H1 (cell line): ENCODE measurements at regions not wholly inside any gene's neighbourhood (a gene's known extent, or its start where the extent isn't known, plus 50 kb on each side); places are given as distances from the start of the nearest gene placed in this dataset.

Source experiments
- CTCF ChIA-PET: fragments of 300-600 bp; sonication (Branson Sonifier 250); formaldehyde crosslinking; loops from one replicate; lab custom pipeline; 2021; ENCODE audit not compliant: partially characterized antibody; lab: Charles Lee
- POLR2A ChIA-PET: fragments of 300-600 bp; sonication (Branson Sonifier 250); formaldehyde crosslinking; loops from one replicate; lab custom pipeline; 2021; ENCODE audit warnings: inconsistent platforms; ENCODE audit not compliant: partially characterized antibody; lab: Charles Lee
- DNase-seq, 2 experiments: peaks; one replicate each; pipeline versions ENCODE4 v3.0.0 to v3.0.0-alpha.2; 2010 to 2022; ENCODE audit warnings: low spot score in 2 of 2, low read depth in 1 of 2, mixed read lengths in 1 of 2
- FAIRE-seq: peaks from 2 replicates; lab custom pipeline; 2011; peaks lifted over from hg19 to GRCh38; lab: Jason Lieb, UNC
- H2AFZ ChIP-seq: 2 replicates; pipeline ENCODE4 v1.8.1; 2012; ENCODE audit warnings: low read length, inconsistent platforms
- H2AK5ac ChIP-seq: 2 replicates; pipeline ENCODE4 v1.6.1; 2013; ENCODE audit warnings: low read depth, low read length
- H2BK120ac ChIP-seq: replicated peaks from 2 replicates; pipeline ENCODE3; 2013; ENCODE audit warnings: low read depth, low read length, inconsistent platforms
- H2BK12ac ChIP-seq: 2 replicates; pipeline ENCODE4 v1.6.1; 2013; ENCODE audit warnings: low read depth, low read length
- H2BK15ac ChIP-seq: 2 replicates; pipeline ENCODE4 v1.6.1; 2013; ENCODE audit warnings: low read length
- H2BK20ac ChIP-seq: 2 replicates; pipeline ENCODE4 v1.6.1; 2013; ENCODE audit warnings: low read length
- H2BK5ac ChIP-seq: 2 replicates; pipeline ENCODE4 v1.6.1; 2013; ENCODE audit warnings: low read depth, low read length
- H3K14ac ChIP-seq: 2 replicates; pipeline ENCODE4 v1.6.1; 2013; ENCODE audit warnings: inconsistent platforms; ENCODE audit not compliant: insufficient read length
- H3K18ac ChIP-seq: 2 replicates; pipeline ENCODE4 v1.6.1; 2013; ENCODE audit warnings: low read length; ENCODE audit errors: extremely low read depth
- H3K23ac ChIP-seq: 2 replicates; pipeline ENCODE4 v1.6.1; 2013; ENCODE audit warnings: inconsistent platforms; ENCODE audit not compliant: insufficient read length
- H3K23me2 ChIP-seq: 2 replicates; pipeline ENCODE4 v1.6.1; 2013; ENCODE audit warnings: low read depth, low read length
- H3K27ac ChIP-seq: 2 replicates; pipeline ENCODE4 v1.6.1; 2011; ENCODE audit warnings: low read depth, low read length, inconsistent platforms
- H3K27me3 ChIP-seq, 4 experiments: replicated peaks in 1 of 4; 1 replicate in 1 of 4; 2 replicates in 3 of 4; pipeline versions ENCODE4 v1.6.1 to v1.8.1; 2011 to 2013; ENCODE audit warnings: low read length in 3 of 4, mild to moderate bottlenecking in 3 of 4, inconsistent platforms in 2 of 4, mixed read lengths in 2 of 4, moderate library complexity in 1 of 4; ENCODE audit not compliant: control insufficient read depth in 3 of 4, insufficient read depth in 3 of 4; ENCODE audit errors: extremely low read depth in 1 of 4
- H3K36me3 ChIP-seq, 4 experiments: 2 replicates each; pipeline versions ENCODE4 v1.6.1 to v1.8.1; 2011 to 2013; ENCODE audit warnings: mild to moderate bottlenecking in 4 of 4, low read length in 3 of 4, moderate library complexity in 2 of 4, control low read depth in 1 of 4, inconsistent platforms in 1 of 4; ENCODE audit not compliant: insufficient read depth in 4 of 4, control insufficient read depth in 2 of 4
- H3K4ac ChIP-seq: replicated peaks from 2 replicates; pipeline ENCODE3; 2013; ENCODE audit warnings: low read length, low read depth, mixed read lengths, inconsistent platforms; ENCODE audit not compliant: insufficient read length
- H3K4me1 ChIP-seq, 4 experiments: replicated peaks in 1 of 4; 1 replicate in 1 of 4; 2 replicates in 3 of 4; pipeline versions ENCODE4 v1.6.1 to v1.8.1; 2011 to 2013; ENCODE audit warnings: low read length in 3 of 4, inconsistent platforms in 2 of 4, mixed read lengths in 1 of 4; ENCODE audit not compliant: insufficient read depth in 4 of 4, control insufficient read depth in 3 of 4
- H3K4me2 ChIP-seq, 2 experiments: 2 replicates each; pipeline versions ENCODE4 v1.6.1 to v1.8.1; 2011 to 2013; ENCODE audit warnings: low read depth in 2 of 2, low read length in 2 of 2, control low read depth in 1 of 2, inconsistent platforms in 1 of 2, mild to moderate bottlenecking in 1 of 2; ENCODE audit not compliant: insufficient read depth in 1 of 2
- H3K4me3 ChIP-seq, 4 experiments: fragments of 200-600, 300-600 bp in 1 of 4; sonication (generic), shearing (Covaris generic), sonication (Bioruptor Twin) in 1 of 4; 2 replicates each; pipeline versions ENCODE4 v1.5.1 to v1.8.1; 2011 to 2016; ENCODE audit warnings: low read length in 4 of 4, low read depth in 3 of 4, control low read depth in 2 of 4, inconsistent platforms in 2 of 4, mild to moderate bottlenecking in 2 of 4, mixed read lengths in 1 of 4, moderate library complexity in 1 of 4; ENCODE audit not compliant: insufficient read depth in 2 of 4; ENCODE audit errors: extremely low read depth in 1 of 4
- H3K56ac ChIP-seq: replicated peaks from 2 replicates; pipeline ENCODE3; 2013; ENCODE audit warnings: low read depth, mild to moderate bottlenecking, mixed read lengths, low read length, inconsistent platforms; ENCODE audit not compliant: insufficient read length
- H3K79me1 ChIP-seq: 2 replicates; pipeline ENCODE4 v1.6.1; 2013; ENCODE audit warnings: low read depth, low read length, control low read depth
- H3K79me2 ChIP-seq, 2 experiments: 2 replicates each; pipeline versions ENCODE4 v1.6.1 to v1.8.1; 2012 to 2013; ENCODE audit warnings: low read length in 2 of 2, mild to moderate bottlenecking in 2 of 2, inconsistent platforms in 1 of 2; ENCODE audit not compliant: insufficient read depth in 2 of 2, control insufficient read depth in 1 of 2
- H3K9ac ChIP-seq, 4 experiments: replicated peaks in 1 of 4; 1 replicate in 1 of 4; 2 replicates in 3 of 4; pipeline versions ENCODE4 v1.6.1 to v1.8.1; 2011 to 2013; ENCODE audit warnings: low read depth in 3 of 4, low read length in 3 of 4, control low read depth in 2 of 4, mild to moderate bottlenecking in 2 of 4, moderate library complexity in 2 of 4, inconsistent platforms in 1 of 4; ENCODE audit errors: extremely low read depth in 1 of 4
- H3K9me3 ChIP-seq, 2 experiments: 2 replicates each; pipeline versions ENCODE4 v1.6.1 to v1.8.1; 2012 to 2013; ENCODE audit warnings: mild to moderate bottlenecking in 2 of 2, moderate library complexity in 2 of 2, control low read depth in 1 of 2, inconsistent platforms in 1 of 2, low read depth in 1 of 2, low read length in 1 of 2, mixed read lengths in 1 of 2; ENCODE audit not compliant: insufficient read depth in 2 of 2
- H4K20me1 ChIP-seq, 2 experiments: replicated peaks in 1 of 2; 2 replicates each; pipeline versions ENCODE3 to v1.8.1; 2011 to 2013; ENCODE audit warnings: inconsistent platforms in 2 of 2, low read length in 2 of 2, mild to moderate bottlenecking in 1 of 2; ENCODE audit not compliant: insufficient read depth in 2 of 2, control insufficient read depth in 1 of 2
- H4K5ac ChIP-seq: 2 replicates; pipeline ENCODE4 v1.6.1; 2013; ENCODE audit warnings: low read length, low read depth, mixed read lengths, inconsistent platforms; ENCODE audit not compliant: insufficient read length
- H4K8ac ChIP-seq: 2 replicates; pipeline ENCODE4 v1.8.0; 2013; ENCODE audit warnings: mild to moderate bottlenecking, moderate library complexity, low read length, inconsistent platforms; ENCODE audit not compliant: insufficient read depth; ENCODE audit errors: extremely low read depth
- H4K91ac ChIP-seq: replicated peaks from 2 replicates; pipeline ENCODE3; 2013; ENCODE audit warnings: low read length, mixed read lengths, inconsistent platforms; ENCODE audit not compliant: insufficient read length
- BACH1 ChIP-seq: IDR thresholded peaks from 2 replicates; pipeline ENCODE4 v1.6.1; 2012; ENCODE audit warnings: low read length, improper control_type of control experiment
- BCL11A ChIP-seq, 2 experiments: IDR thresholded peaks; one replicate each; pipeline ENCODE4 v1.6.1; 2011; ENCODE audit warnings: low read depth in 2 of 2, low read length in 2 of 2, mild to moderate bottlenecking in 2 of 2
- BRCA1 ChIP-seq: IDR thresholded peaks from 2 replicates; pipeline ENCODE4 v1.6.1; 2012; ENCODE audit warnings: low read depth, low read length, improper control_type of control experiment
- CREB1 ChIP-seq: IDR thresholded peaks from 2 replicates; pipeline ENCODE4 v1.6.1; 2012; ENCODE audit warnings: inconsistent platforms
- E2F6 ChIP-seq: IDR thresholded peaks from 2 replicates; pipeline ENCODE4 v1.6.1; 2012; ENCODE audit warnings: inconsistent platforms
- EZH2 ChIP-seq: fragments of 200-600 bp; sonication (generic); IDR thresholded peaks from 2 replicates; pipeline ENCODE4 v1.7.1; 2012; ENCODE audit warnings: low read depth, mild to moderate bottlenecking, moderate library complexity, low read length, inconsistent platforms; ENCODE audit not compliant: severe bottlenecking
- FOSL1 ChIP-seq: IDR thresholded peaks from 2 replicates; pipeline ENCODE4 v1.6.1; 2011; ENCODE audit warnings: mild to moderate bottlenecking, low read depth, low read length, moderate library complexity; ENCODE audit not compliant: insufficient read depth
- GTF2F1 ChIP-seq: IDR thresholded peaks from 2 replicates; pipeline ENCODE4 v1.6.1; 2012; ENCODE audit warnings: low read depth, low read length, improper control_type of control experiment, borderline replicate concordance
- PHF8 ChIP-seq: fragments of 200-600 bp; sonication (generic); conservative IDR thresholded peaks from 2 replicates; pipeline ENCODE4 v1.7.1; 2012; ENCODE audit warnings: low read depth, mild to moderate bottlenecking, inconsistent platforms, low read length, moderate library complexity
- SIRT6 ChIP-seq: IDR thresholded peaks from one replicate; pipeline ENCODE4 v1.7.1; 2012; ENCODE audit warnings: low read length, inconsistent platforms
- SP1 ChIP-seq: IDR thresholded peaks from 2 replicates; pipeline ENCODE4 v1.6.1; 2011; ENCODE audit warnings: low read depth, low read length
- SUZ12 ChIP-seq: fragments of 200-600 bp; sonication (generic); IDR thresholded peaks from 2 replicates; pipeline ENCODE4 v1.6.1; 2012; ENCODE audit warnings: mild to moderate bottlenecking, inconsistent platforms, low read length, moderate library complexity, mixed read lengths
- TEAD4 ChIP-seq: IDR thresholded peaks from 2 replicates; pipeline ENCODE4 v1.6.1; 2012; ENCODE audit warnings: low read depth, low read length, inconsistent platforms, mixed read lengths
- YY1 ChIP-seq: IDR thresholded peaks from 2 replicates; pipeline ENCODE4 v1.6.1; 2011; ENCODE audit warnings: low read depth, mild to moderate bottlenecking, low read length
- WGBS, 2 experiments: shearing (Covaris generic) in 1 of 2; methylation state at CpG; one replicate each; pipeline versions ENCODE4 v1.1.6 to v1.1.7; 2013 to 2015; ENCODE audit warnings: low lambda C conversion rate in 2 of 2, mixed read lengths in 2 of 2, inconsistent platforms in 1 of 2, low coverage in 1 of 2, missing lambda C conversion rate in 1 of 2; ENCODE audit not compliant: insufficient replicate concordance in 2 of 2, insufficient coverage in 1 of 2, insufficient read length in 1 of 2; ENCODE audit errors: extremely low coverage in 1 of 2, missing lambda C conversion rate in 1 of 2; 5-methylcytosine and 5-hydroxymethylcytosine counted together

GRCh38 chr7:50851451-50851850 is 68.8 kb upstream of the GRB10 start:
- Histone ChIP-seq H3K27me3 (peaks cover 0 to 2% (median 0%) of the 10 kb centered on the region in 4 experiments; a peak in 2 of 7 replicates), H2BK15ac (no peak overlapping the region), H2AK5ac (no peak overlapping the region), H3K23me2 (peaks cover 6% of the 10 kb centered on the region), H3K79me1 (no peaks in the 10 kb centered on the region), H4K5ac (no peak overlapping the region), H4K20me1 (peaks cover 0 to 3% of the 10 kb centered on the region in 2 experiments), H2AFZ (no peak overlapping the region), H4K8ac (peak overlapping the region; percentile 29; the same call in 1 of the 2 replicates), H3K4ac (no peak overlapping the region), H3K9ac (no peak overlapping the region), H2BK5ac (no peak overlapping the region), H3K18ac (no peak overlapping the region), H4K91ac (no peak overlapping the region), H3K4me1 (no peaks in the 10 kb centered on the region), H3K9me3 (no peaks in the 10 kb centered on the region), H3K27ac (no peak overlapping the region), H3K23ac (no peak overlapping the region), H2BK120ac (no peak overlapping the region), H2BK20ac (no peak overlapping the region), H3K56ac (no peak overlapping the region), H3K4me2 (no peak overlapping the region), H3K4me3 (no peak overlapping the region), H3K14ac (no peak overlapping the region), H2BK12ac (no peak overlapping the region), H3K79me2 (no peaks in the 10 kb centered on the region), H3K36me3 (no peaks in the 10 kb centered on the region)
- WGBS, 2 experiments, result 95% methylated on average over 7 of the region's 7 CpGs; no CpG with 5 or more reads in 1 of the 2 experiments
- POLR2A ChIA-PET, result no interaction called here
- DNase-seq, result no peak
- FAIRE-seq, result no peak
- CTCF ChIA-PET, result interaction anchor here (1.0 kb wide), 1 partner anchor 208 kb away, joined by 4 read pairs; no protein-coding TSS in a partner anchor
- TF ChIP-seq BRCA1 (no peak), TEAD4 (no peak), SIRT6 (no peak), FOSL1 (no peak), YY1 (no peak), CREB1 (no peak), SUZ12 (no peak), BACH1 (no peak), BCL11A (IDR thresholded peaks at IDR 0.05; ENCODE audit: low read depth in 2 of 2, low read length in 2 of 2) (no peak), GTF2F1 (no peak), EZH2 (no peak), PHF8 (no peak), E2F6 (no peak), SP1 (no peak)
